Upper lobe of left lung (tissue), 6 donors: ENCODE measurements at regions not wholly inside any gene's neighbourhood (a gene's known extent, or its start where the extent isn't known, plus 50 kb on each side); places are given as distances from the start of the nearest gene placed in this dataset.

Experiments used
- ATAC-seq, 2 donors: fragments of 200-7000 bp; cut with Tn5 transposase; one replicate each; pipeline ENCODE4 v1.9.1; 2022; ENCODE audit warnings: mild to moderate bottlenecking in 2 of 2, moderate library complexity in 2 of 2; ENCODE audit not compliant: low FRiP score in 2 of 2
- DNase-seq, 2 donors: peaks; one replicate each; pipeline ENCODE4 v3.0.0-alpha.2; 2019 to 2020
- H3K27ac ChIP-seq, 4 donors: fragments of 200-600 bp; sonication (generic); one replicate each; pipeline ENCODE4 v1.5.1; 2016 to 2019
- H3K27me3 ChIP-seq, 4 donors: fragments of 200-600 bp; sonication (generic); one replicate each; pipeline ENCODE4 v1.5.1; 2017 to 2019
- H3K36me3 ChIP-seq, 4 donors: fragments of 200-600 bp; sonication (generic); one replicate each; pipeline ENCODE4 v1.5.1; 2016 to 2019
- H3K4me1 ChIP-seq, 4 donors: fragments of 200-600 bp; sonication (generic); one replicate each; pipeline ENCODE4 v1.5.1; 2018 to 2019
- H3K4me3 ChIP-seq, 4 donors: fragments of 200-600 bp; sonication (generic); one replicate each; pipeline ENCODE4 v1.5.1; 2017 to 2019; ENCODE audit warnings: mild to moderate bottlenecking in 2 of 4, moderate library complexity in 1 of 4
- H3K9me3 ChIP-seq, 4 donors: fragments of 200-600 bp; sonication (generic); one replicate each; pipeline ENCODE4 v1.5.1; 2018 to 2019
- EP300 ChIP-seq, 4 donors: sonication (generic); formaldehyde crosslinking; IDR thresholded peaks; one replicate each; pipeline ENCODE4 v1.5.1; 2017; ENCODE audit warnings: antibody characterized with exemption in 4 of 4, control low read depth in 2 of 4
- POLR2A ChIP-seq, 4 donors: fragments of 450-650 bp; IDR thresholded peaks; one replicate each; pipeline ENCODE4 v1.5.1; 2016 to 2017; ENCODE audit warnings: antibody characterized with exemption in 4 of 4, mild to moderate bottlenecking in 2 of 4
- POLR2AphosphoS5 ChIP-seq, 2 donors: sonication (generic); formaldehyde crosslinking; IDR thresholded peaks; one replicate each; pipeline ENCODE4 v1.5.1; 2017; ENCODE audit warnings: antibody characterized with exemption in 2 of 2
- WGBS, 2 donors: methylation state at CpG; one replicate each; pipeline ENCODE4 v1.1.5; 2017 to 2018; 5-methylcytosine and 5-hydroxymethylcytosine counted together
- TF ChIP-seq, protein P1 (sequence below), 6 experiments: fragments of 450-650 bp in 4 of 6; fragments of 200-600 bp in 2 of 6; sonication (generic) in 2 of 6; IDR thresholded peaks; one replicate each; pipeline ENCODE4 v1.5.1; 2016 to 2019; ENCODE audit warnings: antibody characterized with exemption in 6 of 6
- donor health status: DM: no; HTN: no; CAD: no; lungs with moderate emphysema.
- donor health status: DM: no; HTN: yes; CAD: no; lungs with severe emphysema.

DNA sequence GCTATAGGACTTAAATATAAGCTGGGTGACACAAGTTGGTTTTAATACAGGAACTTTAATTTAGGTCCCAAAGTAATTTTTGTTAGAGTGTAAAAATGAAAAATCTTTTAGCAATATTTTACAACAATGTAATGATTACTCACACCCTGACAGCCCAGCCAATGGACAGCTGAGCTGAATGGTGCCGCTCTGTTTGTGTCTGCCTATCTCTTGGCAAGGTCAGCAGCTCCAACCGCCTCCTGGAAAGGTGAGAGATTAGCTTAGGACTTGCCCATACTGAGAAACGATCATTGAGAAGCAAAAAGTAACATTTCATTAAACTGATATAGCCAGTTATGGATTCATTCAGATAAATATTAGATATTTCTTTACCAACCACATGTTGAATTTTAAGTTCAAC is 463.6 kb upstream of the CD180 start:
- no peak overlapping the region for H3K27ac ChIP-seq
- DNase-seq = no peak
- no peak for TF ChIP-seq POLR2A (IDR thresholded peaks at IDR 0.05)
- TF ChIP-seq EP300 (IDR thresholded peaks at IDR 0.05) = no peak
- TF ChIP-seq, protein P1, sequence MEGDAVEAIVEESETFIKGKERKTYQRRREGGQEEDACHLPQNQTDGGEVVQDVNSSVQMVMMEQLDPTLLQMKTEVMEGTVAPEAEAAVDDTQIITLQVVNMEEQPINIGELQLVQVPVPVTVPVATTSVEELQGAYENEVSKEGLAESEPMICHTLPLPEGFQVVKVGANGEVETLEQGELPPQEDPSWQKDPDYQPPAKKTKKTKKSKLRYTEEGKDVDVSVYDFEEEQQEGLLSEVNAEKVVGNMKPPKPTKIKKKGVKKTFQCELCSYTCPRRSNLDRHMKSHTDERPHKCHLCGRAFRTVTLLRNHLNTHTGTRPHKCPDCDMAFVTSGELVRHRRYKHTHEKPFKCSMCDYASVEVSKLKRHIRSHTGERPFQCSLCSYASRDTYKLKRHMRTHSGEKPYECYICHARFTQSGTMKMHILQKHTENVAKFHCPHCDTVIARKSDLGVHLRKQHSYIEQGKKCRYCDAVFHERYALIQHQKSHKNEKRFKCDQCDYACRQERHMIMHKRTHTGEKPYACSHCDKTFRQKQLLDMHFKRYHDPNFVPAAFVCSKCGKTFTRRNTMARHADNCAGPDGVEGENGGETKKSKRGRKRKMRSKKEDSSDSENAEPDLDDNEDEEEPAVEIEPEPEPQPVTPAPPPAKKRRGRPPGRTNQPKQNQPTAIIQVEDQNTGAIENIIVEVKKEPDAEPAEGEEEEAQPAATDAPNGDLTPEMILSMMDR (IDR thresholded peaks at IDR 0.05) = no peak
- no peak for TF ChIP-seq POLR2AphosphoS5 (IDR thresholded peaks at IDR 0.05)
- H3K27me3 ChIP-seq = no peaks in the 10 kb centered on the region
- H3K4me3 ChIP-seq = no peak overlapping the region
- 87 to 92% methylated on average over 3 of the region's 3 CpGs for WGBS, 2 donors
- no peaks in the 10 kb centered on the region for H3K36me3 ChIP-seq
- no peaks in the 10 kb centered on the region for H3K9me3 ChIP-seq
- ATAC-seq = no peak
- no peaks in the 10 kb centered on the region for H3K4me1 ChIP-seq

DNA sequence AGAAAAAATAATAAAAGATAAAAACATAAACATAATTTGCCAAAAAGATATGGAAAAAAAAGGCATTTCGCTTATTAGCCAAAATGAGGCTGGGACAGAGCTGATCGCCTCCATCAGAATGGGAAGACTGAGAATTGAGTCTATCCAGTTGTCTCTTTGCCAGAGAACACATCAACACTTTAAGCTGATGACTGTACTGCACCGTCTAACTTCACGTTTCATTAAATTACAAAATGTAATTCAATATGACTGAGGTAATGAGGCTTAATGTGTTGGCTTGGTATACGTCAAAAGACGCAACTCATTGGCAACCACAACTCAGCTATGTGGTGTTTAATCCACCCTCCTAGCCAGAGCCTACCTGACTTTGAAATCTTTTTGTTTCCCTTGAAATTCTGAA is 462.7 kb upstream of the CD180 start:
- Histone ChIP-seq H3K27me3 (no peaks in the 10 kb centered on the region), H3K4me1 (no peaks in the 10 kb centered on the region), H3K36me3 (no peaks in the 10 kb centered on the region), H3K9me3 (no peaks in the 10 kb centered on the region), H3K27ac (no peak overlapping the region), H3K4me3 (no peak overlapping the region)
- TF ChIP-seq EP300 (IDR thresholded peaks at IDR 0.05) (no peak), POLR2A (IDR thresholded peaks at IDR 0.05) (no peak), POLR2AphosphoS5 (IDR thresholded peaks at IDR 0.05) (no peak)
- TF ChIP-seq, protein P1 (IDR thresholded peaks at IDR 0.05) = no peak
- peak in 1 of 2 donors; percentile 66 for ATAC-seq
- no peak for DNase-seq
- 83 to 93% methylated on average over 6 of the region's 6 CpGs for WGBS, 2 donors

DNA sequence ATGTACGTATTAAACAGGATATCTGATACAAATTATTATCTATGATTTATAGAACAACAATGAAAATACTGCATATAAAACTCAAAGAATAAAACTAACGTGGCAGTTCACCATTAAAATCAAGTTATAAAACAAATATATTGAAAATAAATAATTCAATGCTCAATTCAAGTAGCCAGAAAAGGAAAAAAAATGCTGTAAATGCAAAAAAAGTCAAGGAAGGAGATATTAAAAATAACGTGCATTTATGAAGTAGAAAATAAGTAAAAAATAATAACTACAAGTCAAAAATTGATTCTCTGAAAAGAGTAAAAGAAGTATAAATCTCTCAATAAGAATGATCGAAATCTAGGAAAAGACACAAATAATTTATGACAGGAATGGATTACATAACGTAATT is 460.5 kb upstream of the CD180 start:
- WGBS, 2 donors = 58 to 80% methylated on average over 4 to 5 of the region's 5 CpGs
- no peak for TF ChIP-seq POLR2A (IDR thresholded peaks at IDR 0.05)
- TF ChIP-seq POLR2AphosphoS5 (IDR thresholded peaks at IDR 0.05) = no peak
- TF ChIP-seq, protein P1 (IDR thresholded peaks at IDR 0.05) = no peak
- no peak for TF ChIP-seq EP300 (IDR thresholded peaks at IDR 0.05)
- Histone ChIP-seq H3K36me3 (no peaks in the 10 kb centered on the region), H3K9me3 (no peaks in the 10 kb centered on the region), H3K27ac (no peak overlapping the region), H3K27me3 (no peaks in the 10 kb centered on the region), H3K4me1 (no peaks in the 10 kb centered on the region), H3K4me3 (no peak overlapping the region)
- DNase-seq (no peak), ATAC-seq (no peak)

DNA sequence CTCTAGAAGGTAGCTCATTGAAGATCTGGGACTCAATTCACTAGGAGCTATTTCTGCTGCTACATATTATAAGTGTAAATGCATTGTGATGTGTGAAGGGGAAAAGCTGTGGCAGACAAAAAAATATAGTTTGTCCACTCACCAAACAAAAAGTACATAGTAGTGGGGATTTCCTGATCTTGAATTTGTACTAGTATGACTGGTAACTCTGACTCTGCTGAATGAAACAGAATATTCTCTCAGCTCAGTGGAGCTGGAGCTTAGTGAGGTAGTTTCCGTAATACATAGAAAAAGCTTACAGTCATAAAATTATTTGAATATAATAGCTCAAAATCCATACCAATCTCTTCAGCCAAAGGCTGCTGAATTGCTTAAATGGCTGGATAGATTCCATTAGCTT is 455.6 kb upstream of the CD180 start:
- Histone ChIP-seq H3K9me3 (no peaks in the 10 kb centered on the region), H3K27ac (no peak overlapping the region), H3K36me3 (no peaks in the 10 kb centered on the region), H3K4me3 (no peak overlapping the region), H3K27me3 (no peaks in the 10 kb centered on the region), H3K4me1 (peaks cover 0 to 5% (median 2%) of the 10 kb centered on the region in 4 donors)
- no peak for DNase-seq
- TF ChIP-seq POLR2AphosphoS5 (IDR thresholded peaks at IDR 0.05) (no peak), EP300 (IDR thresholded peaks at IDR 0.05) (no peak), POLR2A (IDR thresholded peaks at IDR 0.05) (no peak)
- TF ChIP-seq, protein P1 (IDR thresholded peaks at IDR 0.05) = no peak
- 89 to 90% methylated on average over 1 of the region's 1 CpG for WGBS, 2 donors
- no peak for ATAC-seq

DNA sequence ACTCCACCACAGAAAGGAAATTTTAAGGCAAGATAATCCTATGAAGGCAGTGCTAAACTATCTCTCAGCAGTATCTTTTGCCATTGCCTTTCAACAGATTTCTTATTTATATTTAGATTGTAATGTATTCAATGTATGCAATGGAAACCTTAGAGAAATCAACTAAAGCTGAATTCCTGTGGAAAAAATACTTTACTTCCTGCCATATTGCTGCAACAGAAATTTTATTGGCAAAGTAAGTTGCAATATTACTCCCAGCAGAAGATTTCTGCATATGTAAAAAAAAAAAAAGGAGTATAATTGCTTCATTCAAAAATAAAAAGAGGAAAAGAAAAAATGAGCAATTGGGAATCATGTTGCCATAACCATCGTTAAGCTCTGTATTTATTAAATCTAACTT is 454.6 kb upstream of the CD180 start:
- H3K4me1 ChIP-seq = peaks cover 0 to 13% (median 2%) of the 10 kb centered on the region in 4 donors
- WGBS, 2 donors = 85 to 94% methylated on average over 1 of the region's 1 CpG
- ATAC-seq = no peak

More for the DNA sequence above, 454.6 kb upstream of the CD180 start:
- Histone ChIP-seq H3K9me3 (no peaks in the 10 kb centered on the region), H3K36me3 (no peaks in the 10 kb centered on the region), H3K4me3 (no peak overlapping the region), H3K27me3 (no peaks in the 10 kb centered on the region), H3K27ac (no peak overlapping the region)
- TF ChIP-seq POLR2A (IDR thresholded peaks at IDR 0.05) = no peak
- no peak for TF ChIP-seq EP300 (IDR thresholded peaks at IDR 0.05)
- no peak for TF ChIP-seq POLR2AphosphoS5 (IDR thresholded peaks at IDR 0.05)
- TF ChIP-seq, protein P1 (IDR thresholded peaks at IDR 0.05) = no peak
- no peak for DNase-seq
